ENCODE measurements at regions not wholly inside any gene's neighbourhood (a gene's known extent, or its start where the extent isn't known, plus 50 kb on each side); places are given as distances from the start of the nearest gene placed in this dataset.

DNA sequence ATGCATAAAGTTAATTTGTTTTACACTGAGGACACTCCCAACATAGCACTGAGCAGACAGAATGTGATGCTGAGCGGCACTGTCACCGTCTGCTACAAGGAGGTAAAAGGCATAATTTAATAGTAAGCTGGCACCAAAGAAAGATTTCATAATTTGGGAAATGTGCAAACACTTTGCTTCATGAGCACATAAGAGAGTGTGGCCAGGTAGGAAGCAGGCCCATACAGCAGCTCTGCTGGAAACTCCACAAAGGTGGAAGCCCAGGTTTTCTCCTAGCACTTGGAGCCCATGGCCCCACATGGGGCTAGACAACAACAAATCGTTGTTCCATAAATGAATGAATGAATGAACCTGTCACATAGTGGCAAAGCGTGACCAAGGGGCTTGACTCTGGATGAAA is 68.5 kb upstream of the CACNA2D3 start:
- no peaks in the 10 kb centered on the region for H3K9me3 Mint-ChIP-seq
- H3K9me3 ChIP-seq (ENCODE audit: low read length), result no peaks in the 10 kb centered on the region
- no peaks in the 10 kb centered on the region for H3K27me3 ChIP-seq (ENCODE audit: insufficient read depth, low read length, poor library complexity, severe bottlenecking)
- H3K36me3 Mint-ChIP-seq, result no peaks in the 10 kb centered on the region
- POLR2A ChIA-PET, result no interaction called here
- H3K27me3 Mint-ChIP-seq, result peaks cover 0 to 2% of the 10 kb centered on the region in 2 donors
- H3K36me3 ChIP-seq (ENCODE audit: insufficient read depth, low read length), result no peaks in the 10 kb centered on the region
- no peaks in the 10 kb centered on the region for H3K4me1 ChIP-seq (ENCODE audit: insufficient read depth, low read length)
- no peak overlapping the region for H3K4me3 Mint-ChIP-seq
- H3K27ac Mint-ChIP-seq, result no peak overlapping the region
- no peak for DNase-seq
- CTCF ChIA-PET, result no interaction called here
- H3K4me1 Mint-ChIP-seq, result no peaks in the 10 kb centered on the region
- no peak overlapping the region for H3K27ac ChIP-seq (ENCODE audit: low read depth, low read length)
- no peak overlapping the region for H3K4me3 ChIP-seq (ENCODE audit: low read length)

DNA sequence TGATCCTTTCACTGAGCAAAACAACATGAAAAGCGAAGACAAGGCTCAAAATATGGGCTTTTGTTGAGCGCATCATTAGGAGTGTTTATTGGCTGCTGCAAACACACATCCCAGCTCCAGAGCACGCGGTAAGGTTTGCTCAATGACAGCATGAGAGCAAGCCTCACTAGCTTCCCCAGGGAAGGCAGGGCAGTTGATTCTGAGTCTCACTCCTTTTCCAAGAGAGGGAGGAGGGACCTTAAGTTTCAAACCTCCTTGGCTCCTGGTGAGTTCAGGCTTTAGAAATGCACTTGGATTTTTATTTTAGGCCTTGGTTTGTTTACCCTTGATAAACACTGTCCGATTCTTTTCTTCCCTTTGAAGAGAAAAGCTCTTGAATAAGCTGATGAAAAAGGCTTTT is 69.1 kb upstream of the CACNA2D3 start:
- Mint-ChIP-seq H3K4me3 (no peak overlapping the region), H3K4me1 (no peaks in the 10 kb centered on the region), H3K27me3 (peaks cover 0 to 2% of the 10 kb centered on the region in 2 donors), H3K36me3 (no peaks in the 10 kb centered on the region), H3K9me3 (no peaks in the 10 kb centered on the region), H3K27ac (no peak overlapping the region)
- no peak for DNase-seq
- ChIA-PET POLR2A (no interaction called here), CTCF (no interaction called here)
- Histone ChIP-seq H3K4me3 (ENCODE audit: low read length) (no peak overlapping the region), H3K36me3 (ENCODE audit: insufficient read depth, low read length) (no peaks in the 10 kb centered on the region), H3K27me3 (ENCODE audit: insufficient read depth, low read length, poor library complexity, severe bottlenecking) (no peaks in the 10 kb centered on the region), H3K9me3 (ENCODE audit: low read length) (no peaks in the 10 kb centered on the region), H3K27ac (ENCODE audit: low read depth, low read length) (no peak overlapping the region), H3K4me1 (ENCODE audit: insufficient read depth, low read length) (no peaks in the 10 kb centered on the region)

DNA sequence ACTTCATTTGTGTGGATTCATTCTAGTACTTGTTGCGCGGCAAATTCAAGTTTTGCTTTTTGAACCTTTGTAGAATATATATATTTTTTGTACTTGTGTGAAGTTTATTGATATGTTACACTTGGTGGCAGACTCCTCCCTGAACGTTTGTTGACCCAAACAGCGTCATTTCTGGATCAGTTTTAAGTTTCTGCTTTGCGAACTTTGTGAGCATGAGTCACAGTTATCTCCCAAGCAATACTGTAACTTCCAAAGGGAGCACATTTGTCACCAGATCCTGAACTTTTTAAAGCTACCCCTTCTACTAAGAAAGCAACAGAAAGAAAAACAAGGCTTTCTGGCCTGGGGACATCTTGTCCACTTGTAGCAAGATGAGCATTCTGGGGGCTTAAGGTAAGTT is 74.8 kb upstream of the CACNA2D3 start:
- Histone ChIP-seq H3K27me3 (ENCODE audit: insufficient read depth, low read length, poor library complexity, severe bottlenecking) (no peaks in the 10 kb centered on the region), H3K36me3 (ENCODE audit: insufficient read depth, low read length) (no peaks in the 10 kb centered on the region), H3K9me3 (ENCODE audit: low read length) (no peaks in the 10 kb centered on the region), H3K4me1 (ENCODE audit: insufficient read depth, low read length) (no peaks in the 10 kb centered on the region), H3K27ac (ENCODE audit: low read depth, low read length) (no peak overlapping the region), H3K4me3 (ENCODE audit: low read length) (no peak overlapping the region)
- ChIA-PET CTCF (no interaction called here), POLR2A (no interaction called here)
- Mint-ChIP-seq H3K9me3 (no peaks in the 10 kb centered on the region), H3K27me3 (peaks cover 9 to 18% of the 10 kb centered on the region in 2 donors), H3K4me3 (no peak overlapping the region), H3K27ac (no peak overlapping the region), H3K4me1 (no peaks in the 10 kb centered on the region), H3K36me3 (no peaks in the 10 kb centered on the region)
- DNase-seq, result no peak

DNA sequence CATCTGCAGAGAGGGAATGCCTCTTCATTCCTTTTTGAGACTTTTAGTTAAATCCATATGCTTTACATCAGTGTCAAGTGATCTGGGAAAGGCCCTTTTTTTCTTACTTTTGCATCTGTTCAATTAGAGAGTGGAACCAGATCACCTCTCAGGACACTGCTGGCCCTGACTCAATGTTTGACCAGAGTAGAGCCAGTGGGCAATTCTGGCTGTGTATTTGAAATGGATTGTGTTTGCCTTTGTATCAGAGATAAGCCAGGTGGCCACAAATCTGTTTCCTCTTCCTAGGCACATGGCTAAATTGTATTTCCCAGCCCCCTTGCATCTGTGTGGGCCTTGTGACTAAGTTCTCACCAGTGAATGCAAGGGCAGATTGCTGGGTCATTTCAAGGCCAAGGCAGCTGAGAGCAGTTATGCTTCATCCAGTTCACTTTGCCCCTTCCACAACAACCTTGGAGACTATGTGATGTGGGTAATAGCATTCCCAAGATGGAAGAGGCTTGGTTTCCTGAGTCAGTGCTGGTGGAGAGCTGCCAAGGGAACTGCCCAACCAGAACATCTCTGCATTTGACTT is 75.6 kb upstream of the CACNA2D3 start:
- Mint-ChIP-seq H3K4me1 (no peaks in the 10 kb centered on the region), H3K27ac (no peak overlapping the region), H3K9me3 (no peaks in the 10 kb centered on the region), H3K4me3 (no peak overlapping the region), H3K27me3 (peaks cover 9 to 18% of the 10 kb centered on the region in 2 donors), H3K36me3 (no peaks in the 10 kb centered on the region)
- Histone ChIP-seq H3K4me1 (ENCODE audit: insufficient read depth, low read length) (no peaks in the 10 kb centered on the region), H3K9me3 (ENCODE audit: low read length) (no peaks in the 10 kb centered on the region), H3K36me3 (ENCODE audit: insufficient read depth, low read length) (no peaks in the 10 kb centered on the region), H3K27ac (ENCODE audit: low read depth, low read length) (no peak overlapping the region), H3K27me3 (ENCODE audit: insufficient read depth, low read length, poor library complexity, severe bottlenecking) (no peaks in the 10 kb centered on the region), H3K4me3 (ENCODE audit: low read length) (no peak overlapping the region)
- ChIA-PET POLR2A (no interaction called here), CTCF (no interaction called here)
- no peak for DNase-seq

DNA sequence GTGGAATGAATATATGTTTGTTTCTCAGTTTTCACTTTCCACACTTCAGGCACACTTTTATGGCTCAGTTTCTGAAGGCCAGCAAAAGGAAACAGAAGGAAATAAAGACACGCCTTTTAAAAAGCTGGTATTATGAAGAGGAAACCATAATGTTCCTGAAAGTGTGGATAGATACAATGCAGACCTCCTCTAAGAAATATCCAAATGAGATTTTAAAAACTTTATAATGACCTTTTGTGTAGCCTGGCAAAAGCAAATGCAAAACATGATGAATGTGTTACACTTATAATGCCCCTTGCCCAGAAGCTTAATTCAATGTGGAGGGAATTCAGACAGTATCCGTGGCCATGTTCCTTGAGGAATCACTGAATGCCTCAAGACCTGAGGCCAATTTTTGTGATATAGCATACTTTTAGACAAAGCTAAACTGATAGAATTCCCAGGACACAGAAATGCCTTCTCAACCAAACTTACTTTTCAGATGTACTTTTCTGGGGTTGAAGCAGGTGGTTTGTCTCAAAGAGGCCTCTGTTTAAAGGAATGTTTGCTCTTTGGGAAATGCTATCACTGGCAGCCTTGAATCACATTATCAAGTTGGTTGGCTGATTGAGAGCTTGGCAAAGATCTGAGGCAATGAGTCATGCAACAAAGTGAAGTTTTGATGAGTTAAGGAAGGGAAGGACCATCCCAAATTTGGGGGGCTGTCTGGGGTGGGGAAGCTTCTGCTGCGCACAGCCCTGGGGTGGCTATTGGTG is 77.1 kb upstream of the CACNA2D3 start:
- Mint-ChIP-seq H3K36me3 (no peaks in the 10 kb centered on the region), H3K27me3 (peaks cover 9 to 18% of the 10 kb centered on the region in 2 donors), H3K4me1 (no peaks in the 10 kb centered on the region), H3K27ac (no peak overlapping the region), H3K9me3 (no peaks in the 10 kb centered on the region), H3K4me3 (no peak overlapping the region)
- no peak for DNase-seq
- Histone ChIP-seq H3K27ac (ENCODE audit: low read depth, low read length) (no peak overlapping the region), H3K4me3 (ENCODE audit: low read length) (no peak overlapping the region), H3K27me3 (ENCODE audit: insufficient read depth, low read length, poor library complexity, severe bottlenecking) (no peaks in the 10 kb centered on the region), H3K9me3 (ENCODE audit: low read length) (no peaks in the 10 kb centered on the region), H3K36me3 (ENCODE audit: insufficient read depth, low read length) (no peaks in the 10 kb centered on the region), H3K4me1 (ENCODE audit: insufficient read depth, low read length) (no peaks in the 10 kb centered on the region)
- ChIA-PET CTCF (no interaction called here), POLR2A (no interaction called here)

DNA sequence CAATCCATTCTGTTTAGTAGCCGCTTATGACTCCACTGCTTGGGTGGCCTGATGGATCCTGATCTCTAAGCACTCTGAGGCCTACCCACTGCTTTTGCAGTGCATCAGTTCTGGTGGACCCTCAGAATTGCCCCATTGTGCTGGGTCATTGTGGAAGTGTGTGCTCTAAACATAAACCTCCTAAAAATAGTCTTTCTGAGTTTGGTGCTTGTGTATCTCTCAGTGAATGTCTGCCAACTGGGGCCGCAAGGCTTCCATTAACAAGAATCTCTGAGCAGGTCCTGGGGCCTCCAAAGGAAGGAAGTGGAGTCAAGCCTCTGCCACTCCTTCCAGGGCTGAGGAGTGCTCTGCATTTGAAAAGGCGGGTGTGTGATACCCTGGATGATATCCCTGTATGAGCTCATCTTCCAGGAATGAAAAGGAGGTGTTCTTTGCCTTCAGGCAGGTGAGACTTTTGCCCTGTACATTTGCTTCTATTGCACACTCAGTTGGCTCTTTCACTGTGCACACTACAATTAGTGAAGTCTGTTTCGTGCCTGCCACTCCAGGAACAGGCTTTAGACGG is 80.0 kb upstream of the CACNA2D3 start:
- POLR2A ChIA-PET, result no interaction called here
- Mint-ChIP-seq H3K9me3 (no peaks in the 10 kb centered on the region), H3K36me3 (peaks cover 0 to 1% (median 0%) of the 10 kb centered on the region in 3 donors), H3K27me3 (peaks cover 8 to 18% of the 10 kb centered on the region in 2 donors), H3K27ac (no peak overlapping the region), H3K4me3 (no peak overlapping the region), H3K4me1 (no peaks in the 10 kb centered on the region)
- no peaks in the 10 kb centered on the region for H3K36me3 ChIP-seq (ENCODE audit: insufficient read depth, low read length)
- H3K27me3 ChIP-seq (ENCODE audit: insufficient read depth, low read length, poor library complexity, severe bottlenecking), result no peaks in the 10 kb centered on the region
- DNase-seq, result no peak
- H3K9me3 ChIP-seq (ENCODE audit: low read length), result no peaks in the 10 kb centered on the region
- no peak overlapping the region for H3K4me3 ChIP-seq (ENCODE audit: low read length)
- CTCF ChIA-PET, result no interaction called here
- no peaks in the 10 kb centered on the region for H3K4me1 ChIP-seq (ENCODE audit: insufficient read depth, low read length)
- no peak overlapping the region for H3K27ac ChIP-seq (ENCODE audit: low read depth, low read length)

DNA sequence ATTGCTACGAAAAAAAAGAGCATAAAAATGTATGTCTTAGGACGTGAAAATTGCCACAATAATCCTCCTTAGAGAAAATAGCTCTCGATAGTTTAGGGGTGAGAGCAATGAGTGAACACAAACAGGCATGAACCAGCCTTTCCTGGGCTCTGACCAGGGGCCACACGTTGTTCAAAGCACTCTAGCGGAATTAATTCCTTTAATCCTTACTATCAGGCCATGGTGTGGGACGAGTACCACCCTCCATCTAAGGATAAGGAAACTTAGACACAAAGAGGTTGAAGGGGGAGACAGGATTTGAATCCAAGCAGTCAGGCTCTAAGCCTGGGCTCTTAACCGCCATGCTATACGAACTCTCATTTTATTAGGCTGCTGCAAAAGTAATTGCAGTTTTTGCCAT is 81.9 kb upstream of the CACNA2D3 start:
- H3K9me3 Mint-ChIP-seq, result no peaks in the 10 kb centered on the region
- H3K27ac Mint-ChIP-seq, result no peak overlapping the region
- H3K4me1 Mint-ChIP-seq, result no peaks in the 10 kb centered on the region
- H3K27ac ChIP-seq (ENCODE audit: low read depth, low read length), result no peak overlapping the region
- no peaks in the 10 kb centered on the region for H3K36me3 ChIP-seq (ENCODE audit: insufficient read depth, low read length)
- no peaks in the 10 kb centered on the region for H3K9me3 ChIP-seq (ENCODE audit: low read length)
- H3K27me3 ChIP-seq (ENCODE audit: insufficient read depth, low read length, poor library complexity, severe bottlenecking), result no peaks in the 10 kb centered on the region
- no peak overlapping the region for H3K4me3 ChIP-seq (ENCODE audit: low read length)
- POLR2A ChIA-PET, result no interaction called here
- H3K4me3 Mint-ChIP-seq, result no peak overlapping the region
- H3K27me3 Mint-ChIP-seq, result peaks cover 6 to 11% of the 10 kb centered on the region in 2 donors
- CTCF ChIA-PET, result no interaction called here
- peaks cover 0 to 3% (median 0%) of the 10 kb centered on the region in 3 donors for H3K36me3 Mint-ChIP-seq
- DNase-seq, result no peak
- H3K4me1 ChIP-seq (ENCODE audit: insufficient read depth, low read length), result no peaks in the 10 kb centered on the region

DNA sequence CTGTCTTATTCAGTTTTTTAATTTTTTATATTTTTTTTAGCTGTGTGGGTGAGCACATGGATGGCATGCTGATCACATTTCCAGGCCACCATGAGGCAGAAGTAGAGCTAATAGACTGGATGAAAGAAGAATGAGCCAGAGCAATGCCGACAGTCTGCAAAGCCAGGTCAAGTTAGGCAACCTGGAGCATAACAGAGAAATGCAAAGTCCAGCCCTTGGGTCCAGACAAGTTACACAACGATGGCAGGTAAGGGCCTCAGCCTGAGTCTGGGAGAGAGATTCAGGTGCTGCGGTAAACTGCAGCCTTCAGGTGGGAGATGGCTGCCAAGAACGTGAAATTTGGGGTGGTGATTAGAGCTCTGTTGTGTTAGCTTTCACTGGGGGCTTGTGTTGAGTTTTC is 84.0 kb upstream of the CACNA2D3 start:
- H3K4me1 ChIP-seq (ENCODE audit: insufficient read depth, low read length), result no peaks in the 10 kb centered on the region
- ChIA-PET CTCF (no interaction called here), POLR2A (no interaction called here)
- Mint-ChIP-seq H3K27ac (no peak overlapping the region), H3K36me3 (peaks cover 0 to 3% (median 0%) of the 10 kb centered on the region in 3 donors), H3K27me3 (peaks cover 2 to 4% of the 10 kb centered on the region in 2 donors), H3K9me3 (peaks cover 0 to 2% (median 0%) of the 10 kb centered on the region in 5 donors), H3K4me1 (no peaks in the 10 kb centered on the region), H3K4me3 (no peak overlapping the region)
- no peaks in the 10 kb centered on the region for H3K9me3 ChIP-seq (ENCODE audit: low read length)
- H3K27ac ChIP-seq (ENCODE audit: low read depth, low read length), result no peak overlapping the region
- H3K36me3 ChIP-seq (ENCODE audit: insufficient read depth, low read length), result no peaks in the 10 kb centered on the region
- no peaks in the 10 kb centered on the region for H3K27me3 ChIP-seq (ENCODE audit: insufficient read depth, low read length, poor library complexity, severe bottlenecking)
- H3K4me3 ChIP-seq (ENCODE audit: low read length), result no peak overlapping the region
- DNase-seq, result no peak
